ENCODE measurements at regions not wholly inside any gene's neighbourhood (a gene's known extent, or its start where the extent isn't known, plus 50 kb on each side); places are given as distances from the start of the nearest gene placed in this dataset.

- no peak for DNase-seq (ENCODE audit: low read depth)
These were observed 70.8 kb upstream of the NXT1 start for GRCh38 chr20:23279836-23280235.

- DNase-seq (ENCODE audit: low read depth), result no peak
These were observed 72.4 kb upstream of the NXT1 start for GRCh38 chr20:23278172-23278571.

GRCh38 chr20:23277316-23277715, 73.3 kb upstream of the NXT1 start:
- no peak for DNase-seq (ENCODE audit: low read depth)

GRCh38 chr20:23273776-23274175, 76.8 kb upstream of the NXT1 start:
- DNase-seq (ENCODE audit: low read depth), result no peak

- DNase-seq (ENCODE audit: low read depth), result no peak
These were observed 78.2 kb upstream of the NXT1 start for GRCh38 chr20:23272176-23273029.

- DNase-seq (ENCODE audit: low read depth), result peak; percentile 40
These were observed 80.1 kb upstream of the NXT1 start for GRCh38 chr20:23270382-23270911.

GRCh38 chr20:23269954-23270353, 80.6 kb upstream of the NXT1 start:
- DNase-seq (ENCODE audit: low read depth), result no peak

DNA sequence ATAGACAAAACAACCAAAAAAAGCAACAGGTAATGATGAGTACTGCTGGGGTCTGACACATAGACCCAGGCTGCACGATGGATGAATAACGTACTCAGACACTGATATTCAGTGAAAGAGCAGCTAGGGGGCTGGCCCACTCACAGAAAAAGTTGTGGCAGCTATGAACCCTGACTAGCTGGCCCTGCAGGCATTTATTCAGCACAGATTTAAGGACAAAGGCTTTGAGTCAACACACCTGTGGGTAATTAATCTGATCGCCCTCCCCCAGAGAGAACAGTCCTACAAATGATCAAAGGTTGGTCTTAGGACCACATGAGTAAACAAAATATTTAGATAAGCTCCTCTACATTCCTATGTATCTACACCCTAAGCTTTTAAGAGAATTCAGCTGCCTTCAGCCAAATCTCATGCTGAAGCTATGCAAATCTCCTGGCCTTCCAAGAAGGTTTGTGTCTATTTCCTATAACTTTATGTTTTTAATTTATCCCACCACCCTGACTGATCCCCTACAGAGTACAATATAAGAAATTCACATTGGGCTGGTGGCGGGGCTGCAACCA, 81.7 kb upstream of the NXT1 start:
- no peak for DNase-seq (ENCODE audit: low read depth)

GRCh38 chr20:23267909-23268308, 82.7 kb upstream of the NXT1 start:
- DNase-seq (ENCODE audit: low read depth), result no peak

GRCh38 chr20:23266530-23267398, 83.8 kb upstream of the NXT1 start:
- DNase-seq (ENCODE audit: low read depth), result no peak

GRCh38 chr20:23265226-23265625, 85.4 kb upstream of the NXT1 start:
- no peak for DNase-seq (ENCODE audit: low read depth)

- DNase-seq (ENCODE audit: low read depth), result no peak
These were observed 86.0 kb upstream of the NXT1 start for GRCh38 chr20:23264545-23264944.

- no peak for DNase-seq (ENCODE audit: low read depth)
These were observed 90.3 kb upstream of the NXT1 start for GRCh38 chr20:23260181-23260840.

GRCh38 chr20:23258747-23259121, 91.9 kb upstream of the NXT1 start:
- no peak for DNase-seq (ENCODE audit: low read depth)

GRCh38 chr20:23257848-23258746, 92.5 kb upstream of the NXT1 start:
- DNase-seq (ENCODE audit: low read depth), result peak; percentile 81

- peak; percentile 18 for DNase-seq (ENCODE audit: low read depth)
These were observed 93.4 kb upstream of the NXT1 start for GRCh38 chr20:23257106-23257761.

DNA sequence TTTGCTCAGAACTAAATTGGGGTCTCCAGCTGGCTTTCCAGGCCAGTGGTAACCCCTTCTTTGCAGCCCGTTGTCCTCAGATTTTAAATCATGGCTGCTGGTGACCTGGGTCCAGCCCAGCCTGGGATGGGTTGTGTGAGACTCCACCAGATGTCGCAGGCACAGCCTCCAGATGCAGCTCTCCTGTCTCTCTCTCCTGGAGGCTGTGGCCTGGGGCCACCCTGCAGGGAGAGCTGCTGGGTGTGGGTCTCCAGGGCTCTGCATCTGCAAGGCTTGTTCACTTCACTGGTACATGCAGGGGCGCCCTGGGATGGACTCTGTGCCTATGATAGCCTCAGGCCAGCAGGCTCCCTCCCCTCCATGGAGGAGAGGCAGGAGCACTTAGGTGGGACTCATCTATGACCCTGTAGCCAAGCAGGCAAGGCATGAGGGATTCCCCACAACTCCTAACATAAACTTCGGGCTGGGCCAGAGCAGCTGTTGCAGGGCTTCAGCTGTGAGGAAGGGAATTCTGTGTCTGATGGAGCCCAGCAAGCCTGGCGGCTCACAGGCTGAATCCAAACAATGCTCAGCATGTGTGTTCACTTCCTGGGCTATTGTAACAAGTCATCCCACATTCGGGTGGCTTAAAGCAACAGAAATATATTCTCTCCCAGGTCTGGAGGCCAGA, 94.7 kb upstream of the NXT1 start:
- peak; percentile 3 for DNase-seq (ENCODE audit: low read depth)

DNA sequence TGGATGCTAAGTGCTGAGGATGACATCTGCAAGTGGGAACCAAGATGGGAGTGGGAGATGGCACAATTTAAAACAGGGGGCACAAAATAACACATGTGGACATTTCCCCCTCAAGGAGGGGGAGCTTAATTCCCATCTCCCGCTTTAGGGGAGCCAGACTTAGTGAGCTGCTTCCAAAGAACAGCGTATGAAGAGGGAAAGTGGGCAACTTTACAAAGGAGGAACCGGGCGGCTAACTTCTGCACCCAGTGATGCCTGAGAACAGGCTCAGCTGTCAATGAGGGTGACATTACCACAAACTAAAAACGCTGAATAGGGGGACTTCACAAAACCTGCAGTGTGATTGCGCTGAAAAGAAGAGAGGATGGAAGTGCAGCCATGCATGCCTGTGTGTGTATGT, 95.5 kb upstream of the NXT1 start:
- no peak for DNase-seq (ENCODE audit: low read depth)

- DNase-seq (ENCODE audit: low read depth), result no peak
These were observed 96.1 kb upstream of the NXT1 start for GRCh38 chr20:23254505-23254904.

DNA sequence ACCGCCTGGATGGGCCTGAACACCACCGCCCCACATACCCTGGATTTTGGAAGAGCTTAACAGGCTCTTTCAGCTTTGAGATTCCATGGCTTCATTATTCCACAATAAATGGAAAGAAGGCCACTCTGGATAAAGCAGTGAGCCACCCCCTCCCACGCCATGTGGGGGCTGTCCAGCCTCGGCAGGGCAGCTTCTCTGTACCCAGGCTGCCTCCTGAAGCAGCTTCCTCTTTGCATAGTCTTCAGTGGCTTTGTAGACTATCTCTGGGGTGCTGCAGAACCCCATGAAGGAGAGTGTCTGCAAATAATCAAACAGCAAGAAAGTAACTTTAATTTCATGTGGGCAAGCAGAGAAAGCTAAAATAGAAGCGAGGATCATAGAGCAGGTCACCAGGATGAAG, 96.6 kb upstream of the NXT1 start:
- no peak for DNase-seq (ENCODE audit: low read depth)
